Stimulated activated CD8-positive, alpha-beta memory T cell treated with anti-CD3 and anti-CD28 coated beads, Interleukin-15, amount 100 ng/mL, for 4 hours (primary cell): ENCODE measurements at regions not wholly inside any gene's neighbourhood (a gene's known extent, or its start where the extent isn't known, plus 50 kb on each side); places are given as distances from the start of the nearest gene placed in this dataset.

ENCODE experiments used
- DNase-seq, 2 donors: peaks; one replicate each; pipeline ENCODE4 v3.0.0-alpha.2; 2020; ENCODE audit warnings: low read depth in 2 of 2

DNA sequence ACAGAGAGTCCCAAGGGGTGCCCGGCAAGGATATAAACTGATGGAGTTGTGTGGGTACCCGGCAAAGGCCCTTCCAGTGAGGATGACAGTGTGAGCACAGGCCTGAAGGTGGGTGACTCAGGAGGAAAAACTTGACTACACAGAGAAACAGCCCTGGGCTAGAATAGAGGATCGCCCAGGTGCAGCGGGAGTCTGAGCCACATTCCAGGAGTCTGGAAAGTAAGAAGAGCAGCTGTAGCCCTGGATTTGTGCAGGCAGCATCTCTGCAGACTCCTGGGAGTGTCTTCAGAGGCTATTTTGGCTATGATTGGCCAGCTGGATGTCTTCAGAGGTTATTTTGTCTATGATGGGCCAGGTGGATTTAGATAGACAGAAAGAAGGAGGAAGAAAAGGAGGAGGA is 367.6 kb upstream of the MKI67 start:
- DNase-seq: no peak

GRCh38 chr10:128494665-128495064 is 368.4 kb upstream of the MKI67 start:
- DNase-seq: no peak

DNA sequence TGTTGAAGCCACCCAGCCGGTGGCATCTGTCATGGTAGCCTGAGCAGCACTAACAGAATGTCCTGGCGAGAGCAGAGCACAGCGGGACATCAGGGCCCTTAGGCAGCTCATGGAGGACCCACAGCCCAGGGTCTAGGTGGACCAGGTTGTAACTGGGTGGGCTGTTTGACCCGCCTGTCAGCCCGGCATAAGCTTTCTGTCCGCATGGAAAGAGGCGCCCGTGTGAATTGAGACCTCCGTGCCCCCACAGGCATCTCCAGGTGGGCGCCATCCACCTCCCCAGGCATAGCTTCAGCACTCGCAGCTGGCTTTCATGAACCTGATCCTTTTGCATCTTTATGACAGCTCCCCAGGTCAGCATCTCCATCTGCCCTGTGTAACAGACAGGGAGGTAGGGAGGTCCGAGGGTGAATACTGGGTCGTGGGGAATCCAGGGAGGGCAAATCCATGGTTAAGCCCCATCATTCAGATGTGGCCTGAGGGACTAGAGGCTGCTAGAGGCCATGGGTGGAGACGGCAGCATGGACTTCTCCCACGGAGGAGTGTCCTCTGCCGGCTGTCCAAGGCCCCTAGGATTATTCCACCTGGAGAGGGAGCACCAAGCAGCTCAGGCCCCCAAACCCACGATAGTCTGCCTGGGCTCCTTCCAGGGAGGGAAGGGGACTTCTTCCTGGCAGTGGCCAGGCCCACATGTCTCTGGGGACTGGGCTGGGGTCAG is 371.6 kb upstream of the MKI67 start:
- DNase-seq: no peak

DNA sequence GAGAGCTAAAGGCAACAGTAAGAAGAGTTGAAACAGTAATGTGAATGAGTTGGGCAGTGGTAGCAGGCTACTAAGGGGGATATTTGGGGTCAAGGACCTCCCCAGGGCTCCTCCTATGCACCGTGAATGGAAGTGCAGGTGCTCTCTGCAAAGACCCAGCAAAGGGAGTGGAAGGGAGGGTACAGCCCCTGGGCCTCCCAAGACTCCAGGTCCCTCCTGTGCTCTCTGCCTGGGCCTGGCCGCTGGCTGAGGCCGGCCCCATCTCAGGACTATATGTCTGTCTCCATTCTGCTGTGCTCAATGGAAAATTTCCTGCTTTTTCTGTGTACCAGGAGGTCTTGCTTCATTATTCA is 372.1 kb upstream of the MKI67 start:
- no peak for DNase-seq

DNA sequence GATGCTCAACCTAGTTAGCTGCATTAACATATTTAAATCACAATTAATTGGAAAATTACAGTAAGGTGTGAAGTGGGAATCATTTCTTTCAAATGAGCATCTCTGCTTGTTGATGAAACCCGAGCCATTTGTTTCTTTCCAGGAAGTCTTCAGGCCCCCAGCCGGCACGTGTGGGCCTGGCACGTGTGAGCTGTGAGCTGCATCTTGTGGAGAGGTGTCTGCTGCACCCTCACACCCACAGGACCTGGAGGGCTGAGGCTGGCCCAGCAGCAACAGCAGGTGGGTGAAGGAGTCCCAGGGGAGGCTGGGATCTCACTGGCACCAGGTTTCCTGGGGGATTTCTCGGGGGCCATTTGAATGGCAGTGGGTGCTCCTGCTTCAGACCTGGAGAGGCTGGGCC is 372.5 kb upstream of the MKI67 start:
- DNase-seq: no peak

GRCh38 chr10:128499486-128499885 is 373.3 kb upstream of the MKI67 start:
- DNase-seq: no peak

GRCh38 chr10:128499956-128500355 is 373.7 kb upstream of the MKI67 start:
- no peak for DNase-seq

DNA sequence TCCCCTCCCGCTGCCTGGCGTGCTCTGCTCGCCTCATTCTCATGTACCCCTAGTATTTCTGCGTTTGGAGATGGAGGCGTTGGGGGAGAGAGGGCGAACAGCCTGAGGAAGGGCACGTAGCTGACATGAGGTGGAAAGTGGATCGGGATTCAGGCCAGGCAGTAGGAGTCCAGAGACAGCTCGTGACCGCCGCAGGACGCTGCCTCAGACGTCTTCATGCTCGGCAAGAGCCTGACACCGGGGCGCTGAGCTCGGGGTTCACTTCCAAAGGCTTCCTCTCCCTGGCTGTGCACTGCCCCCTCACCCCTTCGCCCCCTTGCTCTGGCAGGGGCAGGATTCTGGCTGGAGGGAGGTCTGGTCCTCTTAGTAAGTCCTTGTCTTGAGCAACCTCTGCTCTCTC is 374.4 kb upstream of the MKI67 start:
- DNase-seq: no peak

DNA sequence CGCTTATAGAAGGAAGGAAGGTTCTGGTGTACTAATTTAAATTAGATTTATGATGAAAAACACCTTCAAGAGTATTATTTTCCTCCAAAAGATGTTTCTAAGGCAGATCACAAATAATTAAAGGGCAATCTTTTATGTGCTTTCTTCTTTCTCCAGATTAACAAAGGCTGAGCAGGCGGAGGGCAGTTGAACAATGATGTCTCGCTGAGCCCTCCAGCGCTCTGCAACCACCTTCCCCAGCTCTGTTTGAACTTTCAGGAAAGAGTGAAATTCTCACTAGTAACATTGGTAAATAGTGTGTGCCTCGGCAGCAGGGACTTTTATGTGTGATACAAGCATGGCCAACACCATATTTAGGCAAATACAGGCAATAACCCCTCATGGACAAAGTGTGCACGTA is 379.1 kb upstream of the MKI67 start:
- DNase-seq: no peak

- no peak for DNase-seq
These were observed 380.2 kb upstream of the MKI67 start for GRCh38 chr10:128506423-128506822.

- DNase-seq: no peak
These were observed 380.8 kb upstream of the MKI67 start for GRCh38 chr10:128507066-128507465.

GRCh38 chr10:128511284-128511683 is 385.1 kb upstream of the MKI67 start:
- no peak for DNase-seq

DNA sequence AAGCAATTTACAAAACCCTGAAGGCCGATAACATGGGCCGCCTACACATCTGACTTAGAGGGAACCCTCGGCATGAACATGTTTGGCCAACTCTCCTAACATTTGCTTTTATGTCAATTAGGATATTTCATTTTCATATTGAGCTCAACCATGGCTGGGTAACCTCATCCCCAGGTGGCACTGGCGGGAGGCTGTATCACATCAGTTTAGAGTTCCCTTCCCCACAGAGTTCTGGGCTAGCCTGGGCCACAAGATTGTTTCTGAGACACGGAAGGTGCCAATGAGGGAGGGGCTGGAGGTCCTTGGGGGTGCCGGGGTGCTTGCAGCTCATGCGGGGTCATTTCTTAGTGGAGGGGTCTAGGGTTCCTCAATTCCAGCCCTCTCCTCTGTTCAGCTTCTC is 386.5 kb upstream of the MKI67 start:
- DNase-seq: no peak

DNA sequence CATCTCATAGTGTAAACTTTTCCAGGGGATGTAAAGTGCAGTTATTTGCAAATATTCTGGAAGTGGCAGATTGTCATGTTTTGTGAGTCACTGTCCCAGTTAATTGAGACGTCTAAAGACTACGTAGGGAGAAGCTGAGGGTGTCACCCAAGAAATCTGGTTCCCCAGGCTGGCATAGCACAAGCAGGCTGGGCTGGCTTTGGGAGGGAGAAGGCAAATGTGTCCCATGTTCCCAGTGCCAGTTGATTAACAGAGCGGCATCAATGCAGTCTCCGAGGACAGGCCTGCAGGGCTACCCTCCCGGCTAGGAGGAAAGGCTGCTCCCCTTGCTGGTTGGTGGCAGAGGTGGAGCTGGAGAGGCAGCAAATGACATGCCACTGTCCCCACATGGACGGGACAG is 388.3 kb upstream of the MKI67 start:
- no peak for DNase-seq

DNA sequence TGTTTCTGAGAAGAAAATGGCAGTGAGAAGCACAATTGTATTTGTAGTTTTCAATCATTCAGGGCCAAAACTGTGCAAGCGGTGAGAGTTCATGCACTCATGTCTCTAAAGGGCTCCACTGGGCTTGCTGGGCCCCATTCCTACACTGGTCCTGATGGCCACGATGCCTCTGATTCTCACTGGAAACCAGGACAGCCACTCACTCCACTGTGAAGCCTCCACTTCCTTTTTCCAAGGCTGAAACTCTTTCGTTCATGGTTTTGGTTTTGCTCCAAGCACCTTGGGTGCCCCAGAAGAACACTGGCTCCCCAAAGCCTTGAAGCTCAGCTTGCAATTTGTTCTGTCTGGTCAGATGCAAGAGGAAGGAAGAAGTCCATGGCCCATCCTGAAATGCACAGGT is 390.0 kb upstream of the MKI67 start:
- DNase-seq: no peak

GRCh38 chr10:128517167-128517566 is 390.9 kb upstream of the MKI67 start:
- DNase-seq: no peak

DNA sequence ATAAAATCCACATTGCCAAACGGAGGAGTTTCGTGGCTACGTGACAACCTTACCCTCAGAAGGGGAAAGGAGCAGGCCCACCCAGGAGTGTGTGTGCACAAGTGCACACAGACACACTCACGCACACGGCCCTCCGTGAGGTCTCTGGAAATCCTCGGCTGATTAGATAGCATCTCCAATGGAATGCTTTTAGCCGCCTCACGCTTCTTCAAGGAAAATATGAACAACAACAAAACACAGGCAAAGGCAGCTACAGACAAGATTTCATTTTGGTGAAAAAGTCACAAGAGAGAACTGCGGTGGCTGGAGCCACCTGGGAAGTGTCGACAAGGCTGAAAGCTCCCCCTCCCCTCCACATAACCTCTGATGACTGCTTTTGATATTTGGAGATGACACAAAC is 391.8 kb upstream of the MKI67 start:
- no peak for DNase-seq

- DNase-seq: no peak
These were observed 393.4 kb upstream of the MKI67 start for GRCh38 chr10:128519581-128519980.

DNA sequence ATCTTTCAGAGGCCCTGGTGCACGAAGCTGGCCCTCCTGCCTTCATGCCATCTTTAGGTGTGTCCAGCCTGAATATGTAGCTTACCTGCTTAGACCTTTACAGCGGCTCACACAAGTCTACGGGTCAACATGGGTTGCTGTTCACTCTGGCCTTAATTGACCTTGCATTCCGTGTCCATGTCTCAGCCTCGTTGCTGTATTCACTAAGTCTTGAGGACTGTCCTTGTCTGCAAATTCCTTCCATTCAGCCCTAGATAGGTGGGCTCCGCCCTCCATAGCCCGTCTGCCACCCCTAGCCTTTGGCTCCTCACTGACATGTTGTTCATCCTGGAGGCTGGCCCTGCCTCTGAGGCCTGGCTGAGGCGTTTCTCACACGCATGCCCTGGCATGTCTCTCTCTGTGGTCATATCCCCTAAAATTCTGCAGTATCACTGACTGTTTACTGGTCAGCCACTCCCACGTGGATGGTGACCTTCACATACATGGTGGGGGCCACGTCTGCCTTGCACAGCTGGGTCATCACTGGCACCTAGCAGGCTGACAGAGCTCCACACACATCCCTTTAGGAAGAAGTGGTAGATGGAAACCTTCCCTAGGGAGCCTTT is 394.1 kb upstream of the MKI67 start:
- no peak for DNase-seq

GRCh38 chr10:128522551-128523308 is 396.5 kb upstream of the MKI67 start:
- DNase-seq: no peak

DNA sequence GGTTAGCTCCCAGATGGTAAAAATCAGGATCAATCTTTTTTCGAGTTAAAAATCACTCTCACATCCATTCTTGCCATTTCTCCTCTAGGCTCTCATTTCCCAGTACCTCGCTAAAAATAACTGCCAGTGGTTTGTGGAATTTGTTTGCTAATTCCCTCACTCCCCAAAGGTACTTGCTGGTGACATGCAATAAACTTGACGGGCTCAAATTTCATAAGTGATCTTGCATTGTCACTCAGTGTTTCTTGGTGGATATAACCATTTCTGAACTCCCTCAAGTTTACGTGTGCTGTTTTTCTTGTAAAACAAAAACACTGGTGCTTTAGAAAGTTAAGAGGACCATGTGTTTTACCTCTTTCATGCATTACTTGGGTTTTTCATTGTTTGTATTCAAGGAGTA is 399.2 kb upstream of the MKI67 start:
- no peak for DNase-seq

- DNase-seq: no peak
These were observed 399.7 kb upstream of the MKI67 start for GRCh38 chr10:128525936-128526335.

- no peak for DNase-seq
These were observed 400.7 kb upstream of the MKI67 start for GRCh38 chr10:128526791-128527375.
